Naive thymus-derived CD4-positive, alpha-beta T cell (primary cell): ENCODE measurements at regions not wholly inside any gene's neighbourhood (a gene's known extent, or its start where the extent isn't known, plus 50 kb on each side); places are given as distances from the start of the nearest gene placed in this dataset.

Experiments used
- ATAC-seq: fragments of 150-1000 bp; cut with Tn5 transposase; 2 replicates; pipeline ENCODE4 v1.10.0; 2021; ENCODE audit warnings: mild to moderate bottlenecking, moderate library complexity
- CTCF ChIA-PET: fragments of 350-600 bp; sonication (Branson Sonifier 250); formaldehyde crosslinking; loops from one replicate; lab custom pipeline; 2021; ENCODE audit warnings: antibody characterized with exemption; lab: Charles Lee
- POLR2A ChIA-PET: fragments of 350-600 bp; sonication (Branson Sonifier 250); formaldehyde crosslinking; loops from one replicate; lab custom pipeline; 2021; ENCODE audit warnings: antibody characterized with exemption, inconsistent platforms; lab: Charles Lee
- DNase-seq, 9 donors: peaks; one replicate each; pipeline versions ENCODE4 v3.0.0 to v3.0.0-alpha.2; 2020 to 2022; ENCODE audit warnings: mixed read lengths in 1 of 9
- H3K27ac ChIP-seq: one replicate; pipeline ENCODE4 v1.7.0; 2013; ENCODE audit warnings: mild to moderate bottlenecking, low read depth, low read length, moderate library complexity
- H3K27me3 ChIP-seq, 2 donors: one replicate each; pipeline ENCODE4 v1.7.0; 2013; ENCODE audit warnings: low read length in 2 of 2, mild to moderate bottlenecking in 2 of 2, moderate library complexity in 2 of 2; ENCODE audit not compliant: control insufficient read depth in 2 of 2, insufficient read depth in 2 of 2
- H3K36me3 ChIP-seq, 3 experiments: 1 replicate in 2 of 3; 2 replicates in 1 of 3; pipeline ENCODE4 v1.7.0; 2013; ENCODE audit warnings: low read length in 3 of 3, mild to moderate bottlenecking in 3 of 3, moderate library complexity in 1 of 3; ENCODE audit not compliant: insufficient read depth in 3 of 3, control insufficient read depth in 2 of 3
- H3K4me1 ChIP-seq, 2 donors: one replicate each; pipeline ENCODE4 v1.7.0; 2013; ENCODE audit warnings: low read length in 2 of 2, mild to moderate bottlenecking in 2 of 2, moderate library complexity in 1 of 2; ENCODE audit not compliant: control insufficient read depth in 2 of 2, insufficient read depth in 2 of 2
- H3K4me3 ChIP-seq: 2 replicates; pipeline ENCODE4 v1.7.0; 2013; ENCODE audit warnings: mild to moderate bottlenecking, low read length
- H3K9me3 ChIP-seq, 3 experiments: 1 replicate in 2 of 3; 2 replicates in 1 of 3; pipeline ENCODE4 v1.7.0; 2013; ENCODE audit warnings: low read length in 3 of 3; ENCODE audit not compliant: control insufficient read depth in 2 of 3
- H3K27ac Mint-ChIP-seq, 9 donors: one replicate each; pipeline ENCODE4 v1.8.0; 2020 to 2022; ENCODE audit warnings: mixed read lengths in 9 of 9, mild to moderate bottlenecking in 8 of 9, moderate library complexity in 5 of 9, inconsistent platforms in 2 of 9
- H3K27me3 Mint-ChIP-seq, 5 donors: one replicate each; pipeline ENCODE4 v1.8.0; 2021 to 2022; ENCODE audit warnings: mixed read lengths in 5 of 5, mild to moderate bottlenecking in 1 of 5
- H3K36me3 Mint-ChIP-seq, 5 donors: one replicate each; pipeline ENCODE4 v1.8.0; 2020 to 2022; ENCODE audit warnings: mixed read lengths in 5 of 5, mild to moderate bottlenecking in 3 of 5, inconsistent platforms in 1 of 5
- H3K4me1 Mint-ChIP-seq, 7 donors: one replicate each; pipeline ENCODE4 v1.8.0; 2020 to 2022; ENCODE audit warnings: mixed read lengths in 7 of 7, mild to moderate bottlenecking in 3 of 7, inconsistent platforms in 1 of 7
- H3K4me3 Mint-ChIP-seq, 10 donors: one replicate each; pipeline ENCODE4 v1.8.0; 2020 to 2022; ENCODE audit warnings: mild to moderate bottlenecking in 10 of 10, mixed read lengths in 10 of 10, moderate library complexity in 6 of 10, inconsistent platforms in 2 of 10
- H3K9me3 Mint-ChIP-seq, 11 donors: one replicate each; pipeline ENCODE4 v1.8.0; 2020 to 2022; ENCODE audit warnings: mixed read lengths in 11 of 11, mild to moderate bottlenecking in 4 of 11, inconsistent platforms in 1 of 11, moderate library complexity in 1 of 11
- intact Hi-C, 2 donors: fragments of 100-400 bp; cut with micrococcal nuclease; formaldehyde crosslinking; loops; one replicate each; pipeline ENCODE4 v1.15.1; 2023

GRCh38 chr17:14833201-14833785, 431.8 kb downstream of the PMP22 start:
- Histone ChIP-seq H3K4me1 (no peaks in the 10 kb centered on the region), H3K9me3 (no peaks in the 10 kb centered on the region), H3K4me3 (no peak overlapping the region), H3K27me3 (no peaks in the 10 kb centered on the region), H3K27ac (no peak overlapping the region), H3K36me3 (no peaks in the 10 kb centered on the region)
- Mint-ChIP-seq H3K9me3 (peaks cover 0 to 6% (median 0%) of the 10 kb centered on the region in 11 donors), H3K36me3 (no peaks in the 10 kb centered on the region), H3K27ac (no peak overlapping the region), H3K4me1 (peaks cover 0 to 11% (median 8%) of the 10 kb centered on the region in 7 donors), H3K27me3 (peaks cover 0 to 27% (median 10%) of the 10 kb centered on the region in 5 donors), H3K4me3 (no peak overlapping the region)
- ChIA-PET POLR2A (no interaction called here), CTCF (interaction anchor here (1.0 kb wide), 1 partner anchor 48 kb away, joined by 3 read pairs; no protein-coding TSS in a partner anchor)
- peak in 1 of 9 donors; percentile 5 for DNase-seq
- ATAC-seq = peak; percentile 45
- intact Hi-C loops = no loop called here

DNA sequence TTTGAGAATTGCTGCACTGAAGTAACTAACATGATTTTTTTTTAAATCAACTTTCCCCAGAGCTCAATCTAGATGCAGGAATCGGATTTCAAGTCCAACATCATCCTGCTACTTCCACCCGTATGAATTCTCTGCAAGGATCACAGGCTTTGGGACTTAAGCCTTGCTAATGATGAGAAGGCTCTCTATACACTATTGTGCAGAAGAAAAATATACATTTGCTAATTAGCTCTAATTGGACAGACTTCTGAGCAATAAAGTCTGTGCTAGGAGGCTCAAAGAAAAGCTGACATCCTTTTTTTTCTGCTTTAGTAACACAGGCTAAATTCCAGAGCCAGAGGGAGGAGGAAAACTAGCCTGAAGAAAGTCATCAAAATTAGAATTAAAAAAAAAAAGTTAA, 433.6 kb downstream of the PMP22 start:
- H3K27ac ChIP-seq = no peak overlapping the region
- H3K4me1 ChIP-seq = no peaks in the 10 kb centered on the region
- Mint-ChIP-seq H3K36me3 (no peaks in the 10 kb centered on the region), H3K27ac (no peak overlapping the region), H3K4me1 (peaks cover 0 to 11% (median 8%) of the 10 kb centered on the region in 7 donors), H3K9me3 (peaks cover 0 to 6% (median 0%) of the 10 kb centered on the region in 11 donors), H3K27me3 (peaks cover 0 to 21% (median 11%) of the 10 kb centered on the region in 5 donors), H3K4me3 (no peak overlapping the region)
- ChIA-PET POLR2A (no interaction called here), CTCF (no interaction called here)
- no peaks in the 10 kb centered on the region for H3K27me3 ChIP-seq
- H3K36me3 ChIP-seq = no peaks in the 10 kb centered on the region
- intact Hi-C loops = no loop called here
- ATAC-seq = no peak
- no peaks in the 10 kb centered on the region for H3K9me3 ChIP-seq
- DNase-seq = no peak
- H3K4me3 ChIP-seq = no peak overlapping the region

- Mint-ChIP-seq H3K4me3 (no peak overlapping the region), H3K27ac (peak overlapping the region in 1 of 9 donors; percentile 48), H3K36me3 (peaks cover 0 to 4% (median 0%) of the 10 kb centered on the region in 5 donors), H3K4me1 (no peaks in the 10 kb centered on the region), H3K9me3 (peaks cover 2 to 14% (median 6%) of the 10 kb centered on the region in 11 donors), H3K27me3 (peaks cover 0 to 20% (median 9%) of the 10 kb centered on the region in 5 donors)
- ChIA-PET CTCF (no interaction called here), POLR2A (no interaction called here)
- Histone ChIP-seq H3K4me1 (no peaks in the 10 kb centered on the region), H3K4me3 (no peak overlapping the region), H3K27me3 (no peaks in the 10 kb centered on the region), H3K36me3 (no peaks in the 10 kb centered on the region), H3K9me3 (no peaks in the 10 kb centered on the region), H3K27ac (no peak overlapping the region)
- DNase-seq = no peak
- intact Hi-C loops = no loop called here
- no peak for ATAC-seq
These were observed 437.7 kb downstream of the PMP22 start for GRCh38 chr17:14827396-14827919.

DNA sequence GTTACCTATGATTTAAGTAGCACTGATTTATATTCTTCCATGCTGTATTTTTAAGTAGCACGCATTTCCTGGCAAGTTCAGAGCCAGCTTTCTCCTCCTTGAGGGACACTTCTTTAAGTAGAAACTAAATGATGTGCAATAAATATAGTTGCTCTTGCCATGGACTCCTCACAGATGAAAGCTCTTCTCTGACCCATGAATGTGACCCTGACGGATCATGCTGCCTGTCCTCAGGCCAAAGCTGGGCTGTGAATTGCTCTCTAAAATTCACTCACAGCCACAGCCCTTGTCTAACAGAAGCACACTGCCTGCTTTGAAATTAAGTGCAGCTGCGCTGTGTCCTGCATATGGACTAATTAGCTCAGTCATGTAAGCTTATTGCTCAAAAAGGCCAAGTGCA, 438.8 kb downstream of the PMP22 start:
- ATAC-seq (no peak), DNase-seq (no peak)
- Mint-ChIP-seq H3K36me3 (peaks cover 0 to 4% (median 0%) of the 10 kb centered on the region in 5 donors), H3K4me3 (no peak overlapping the region), H3K27ac (no peak overlapping the region), H3K27me3 (peaks cover 0 to 20% (median 8%) of the 10 kb centered on the region in 5 donors), H3K4me1 (no peaks in the 10 kb centered on the region), H3K9me3 (peaks cover 2 to 14% (median 6%) of the 10 kb centered on the region in 11 donors)
- no peaks in the 10 kb centered on the region for H3K27me3 ChIP-seq
- no peaks in the 10 kb centered on the region for H3K36me3 ChIP-seq
- ChIA-PET CTCF (no interaction called here), POLR2A (no interaction called here)
- intact Hi-C loops = no loop called here
- H3K4me3 ChIP-seq = no peak overlapping the region
- H3K4me1 ChIP-seq = no peaks in the 10 kb centered on the region
- no peak overlapping the region for H3K27ac ChIP-seq
- H3K9me3 ChIP-seq = no peaks in the 10 kb centered on the region

DNA sequence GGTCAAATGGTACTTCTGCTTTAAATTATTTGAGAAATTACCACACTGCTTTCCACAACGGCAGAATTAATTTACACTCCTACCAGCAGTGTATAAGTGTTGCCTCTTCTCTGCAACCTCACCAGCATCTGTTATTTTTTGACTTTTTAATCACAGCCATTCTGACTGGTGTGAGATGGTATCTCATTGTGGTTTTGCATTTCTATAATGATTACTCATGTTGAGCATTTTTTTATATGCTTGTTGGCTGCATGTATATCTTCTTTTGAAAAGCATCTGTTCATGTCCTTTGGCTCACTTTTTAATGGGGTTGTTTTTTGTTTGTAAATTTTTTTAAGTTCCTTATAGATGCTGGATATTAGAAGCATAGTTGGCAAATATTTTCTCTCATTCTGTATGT, 446.7 kb downstream of the PMP22 start:
- H3K36me3 Mint-ChIP-seq = no peaks in the 10 kb centered on the region
- Histone ChIP-seq H3K27me3 (no peaks in the 10 kb centered on the region), H3K27ac (no peak overlapping the region), H3K4me1 (no peaks in the 10 kb centered on the region), H3K36me3 (no peaks in the 10 kb centered on the region), H3K9me3 (no peaks in the 10 kb centered on the region), H3K4me3 (no peak overlapping the region)
- H3K27ac Mint-ChIP-seq = no peak overlapping the region
- POLR2A ChIA-PET = no interaction called here
- ATAC-seq (no peak), DNase-seq (no peak)
- intact Hi-C loops = no loop called here
- H3K4me1 Mint-ChIP-seq = no peaks in the 10 kb centered on the region
- H3K4me3 Mint-ChIP-seq = no peak overlapping the region
- peaks cover 0 to 6% (median 5%) of the 10 kb centered on the region in 5 donors for H3K27me3 Mint-ChIP-seq
- CTCF ChIA-PET = no interaction called here
- H3K9me3 Mint-ChIP-seq = peaks cover 0 to 2% (median 0%) of the 10 kb centered on the region in 11 donors

DNA sequence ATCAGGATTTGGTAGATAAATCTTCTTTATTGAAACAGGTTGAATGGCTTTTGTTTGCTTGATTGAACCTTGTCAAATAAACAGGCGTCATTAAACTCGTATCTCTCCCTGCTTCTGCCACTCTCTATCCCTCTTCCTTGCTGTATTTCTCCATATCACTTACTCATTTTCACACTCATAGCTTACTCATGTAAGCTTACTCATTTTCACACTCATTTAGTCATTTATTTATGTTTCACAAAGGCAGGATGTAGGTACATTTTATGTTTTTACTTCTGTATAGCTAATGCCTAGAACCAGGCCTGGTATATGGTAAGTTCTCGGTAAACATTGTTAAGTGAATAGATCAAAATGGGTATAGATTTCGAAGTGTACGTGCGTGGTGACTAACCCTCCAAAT, 450.0 kb downstream of the PMP22 start:
- Histone ChIP-seq H3K27me3 (no peaks in the 10 kb centered on the region), H3K27ac (no peak overlapping the region), H3K36me3 (no peaks in the 10 kb centered on the region), H3K4me1 (no peaks in the 10 kb centered on the region), H3K4me3 (no peak overlapping the region), H3K9me3 (no peaks in the 10 kb centered on the region)
- no peaks in the 10 kb centered on the region for H3K4me1 Mint-ChIP-seq
- no peak overlapping the region for H3K4me3 Mint-ChIP-seq
- H3K27me3 Mint-ChIP-seq = peaks cover 0 to 8% (median 5%) of the 10 kb centered on the region in 5 donors
- CTCF ChIA-PET = interaction anchor here (0.6 kb wide), 1 partner anchor 969 kb away, joined by 5 read pairs; no protein-coding TSS in a partner anchor
- POLR2A ChIA-PET = no interaction called here
- intact Hi-C loops = no loop called here
- ATAC-seq (no peak), DNase-seq (no peak)
- no peak overlapping the region for H3K27ac Mint-ChIP-seq
- H3K9me3 Mint-ChIP-seq = peaks cover 0 to 2% (median 0%) of the 10 kb centered on the region in 11 donors
- H3K36me3 Mint-ChIP-seq = no peaks in the 10 kb centered on the region
